ENCODE measurements at regions not wholly inside any gene's neighbourhood (a gene's known extent, or its start where the extent isn't known, plus 50 kb on each side); places are given as distances from the start of the nearest gene placed in this dataset.

GRCh38 chr10:83881661-83882060 is 257.6 kb upstream of the GHITM start:
- POLR2A ChIA-PET = no interaction called here
- Mint-ChIP-seq H3K4me1 (no peaks in the 10 kb centered on the region), H3K4me3 (no peak overlapping the region), H3K27ac (no peak overlapping the region), H3K36me3 (ENCODE audit: low read depth) (no peaks in the 10 kb centered on the region), H3K27me3 (peaks cover 1% of the 10 kb centered on the region), H3K9me3 (no peaks in the 10 kb centered on the region)
- DNase-seq = no peak
- CTCF ChIA-PET = no interaction called here

GRCh38 chr10:83886871-83887270 is 252.4 kb upstream of the GHITM start:
- ChIA-PET CTCF (interaction anchor here (2.2 kb wide), 1 partner anchor 16 kb away, joined by 15 read pairs; no protein-coding TSS in a partner anchor), POLR2A (no interaction called here)
- H3K9me3 Mint-ChIP-seq = no peaks in the 10 kb centered on the region
- no peak overlapping the region for H3K27ac Mint-ChIP-seq
- no peaks in the 10 kb centered on the region for H3K4me1 Mint-ChIP-seq
- DNase-seq = no peak
- peaks cover 3% of the 10 kb centered on the region for H3K27me3 Mint-ChIP-seq
- H3K4me3 Mint-ChIP-seq = no peak overlapping the region
- H3K36me3 Mint-ChIP-seq (ENCODE audit: low read depth) = no peaks in the 10 kb centered on the region

DNA sequence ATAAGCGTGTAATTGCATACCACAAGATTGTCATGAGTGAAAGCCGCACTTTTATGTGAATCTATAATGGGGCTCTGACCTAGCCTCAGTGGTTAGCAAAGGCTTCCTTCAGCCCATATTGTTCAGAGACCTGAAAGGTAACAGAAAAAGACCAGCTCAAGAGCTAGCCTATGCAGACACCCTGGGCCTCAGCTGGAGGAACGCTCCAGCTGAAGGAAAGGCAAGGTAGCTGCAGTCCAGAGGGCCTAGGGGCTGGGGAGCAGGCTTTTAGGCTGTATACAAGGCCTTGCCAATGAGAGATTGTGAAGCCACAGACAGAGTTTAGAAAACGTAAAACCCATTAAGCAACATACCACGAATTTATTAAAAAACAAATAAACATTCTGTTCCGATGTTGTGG is 246.6 kb upstream of the GHITM start:
- Mint-ChIP-seq H3K27me3 (no peaks in the 10 kb centered on the region), H3K27ac (no peak overlapping the region), H3K4me3 (no peak overlapping the region), H3K9me3 (no peaks in the 10 kb centered on the region), H3K4me1 (no peaks in the 10 kb centered on the region), H3K36me3 (ENCODE audit: low read depth) (no peaks in the 10 kb centered on the region)
- no peak for DNase-seq
- CTCF ChIA-PET = no interaction called here
- POLR2A ChIA-PET = no interaction called here

DNA sequence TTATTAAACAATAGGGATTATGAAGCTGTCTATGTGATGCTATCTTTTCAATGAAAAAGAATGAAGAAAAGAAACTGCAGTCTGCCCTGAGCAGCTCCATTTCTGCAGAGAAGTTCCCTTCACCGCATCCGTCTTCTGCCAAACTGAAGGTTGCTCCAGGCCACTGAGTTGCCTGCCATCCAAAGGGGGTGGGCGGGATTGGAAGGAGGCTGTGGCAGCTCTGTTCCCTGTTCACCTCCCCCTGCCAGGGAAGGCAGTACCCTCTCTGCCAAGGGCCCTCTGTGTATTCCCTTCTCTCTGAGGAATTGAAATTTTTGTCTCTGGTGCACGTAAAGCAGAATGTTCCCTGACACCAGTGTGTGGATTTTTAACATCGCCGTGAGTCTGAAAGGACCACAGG is 243.1 kb upstream of the GHITM start:
- ChIA-PET CTCF (no interaction called here), POLR2A (no interaction called here)
- Mint-ChIP-seq H3K27me3 (no peaks in the 10 kb centered on the region), H3K4me3 (no peak overlapping the region), H3K4me1 (no peaks in the 10 kb centered on the region), H3K27ac (no peak overlapping the region), H3K36me3 (ENCODE audit: low read depth) (no peaks in the 10 kb centered on the region), H3K9me3 (no peaks in the 10 kb centered on the region)
- no peak for DNase-seq

DNA sequence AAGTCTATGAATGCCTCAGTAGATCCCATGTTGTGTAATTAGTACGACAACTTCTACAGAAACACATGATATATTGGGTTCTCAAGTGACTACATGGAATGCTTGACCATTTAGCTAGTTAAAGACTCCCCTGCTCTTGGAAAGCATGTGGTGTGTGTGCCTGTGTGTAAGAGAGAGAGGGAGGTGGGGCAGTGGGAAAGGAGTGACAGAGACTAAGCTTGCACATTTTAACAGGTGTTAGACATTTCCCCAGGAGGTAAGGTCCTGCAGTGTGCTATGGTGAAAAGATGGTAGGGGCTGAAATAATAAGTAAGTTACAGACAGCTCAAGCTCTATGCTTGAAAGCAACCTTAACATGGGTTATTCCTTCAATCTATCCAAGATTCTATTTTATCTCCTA is 241.7 kb upstream of the GHITM start:
- Mint-ChIP-seq H3K27me3 (no peaks in the 10 kb centered on the region), H3K9me3 (no peaks in the 10 kb centered on the region), H3K4me3 (no peak overlapping the region), H3K4me1 (no peaks in the 10 kb centered on the region), H3K36me3 (ENCODE audit: low read depth) (no peaks in the 10 kb centered on the region), H3K27ac (no peak overlapping the region)
- POLR2A ChIA-PET = no interaction called here
- CTCF ChIA-PET = no interaction called here
- no peak for DNase-seq

- ChIA-PET POLR2A (no interaction called here), CTCF (no interaction called here)
- no peaks in the 10 kb centered on the region for H3K27me3 Mint-ChIP-seq
- no peaks in the 10 kb centered on the region for H3K36me3 Mint-ChIP-seq (ENCODE audit: low read depth)
- no peak overlapping the region for H3K27ac Mint-ChIP-seq
- peaks cover 9% of the 10 kb centered on the region for H3K4me1 Mint-ChIP-seq
- no peak overlapping the region for H3K4me3 Mint-ChIP-seq
- no peaks in the 10 kb centered on the region for H3K9me3 Mint-ChIP-seq
- no peak for DNase-seq
Observed at GRCh38 chr10:83908506-83908905, 230.8 kb upstream of the GHITM start.

GRCh38 chr10:83909001-83909400 is 230.3 kb upstream of the GHITM start:
- ChIA-PET CTCF (no interaction called here), POLR2A (no interaction called here)
- DNase-seq = no peak
- no peak overlapping the region for H3K4me3 Mint-ChIP-seq
- H3K9me3 Mint-ChIP-seq = no peaks in the 10 kb centered on the region
- H3K36me3 Mint-ChIP-seq (ENCODE audit: low read depth) = no peaks in the 10 kb centered on the region
- H3K4me1 Mint-ChIP-seq = peaks cover 9% of the 10 kb centered on the region
- no peaks in the 10 kb centered on the region for H3K27me3 Mint-ChIP-seq
- no peak overlapping the region for H3K27ac Mint-ChIP-seq

DNA sequence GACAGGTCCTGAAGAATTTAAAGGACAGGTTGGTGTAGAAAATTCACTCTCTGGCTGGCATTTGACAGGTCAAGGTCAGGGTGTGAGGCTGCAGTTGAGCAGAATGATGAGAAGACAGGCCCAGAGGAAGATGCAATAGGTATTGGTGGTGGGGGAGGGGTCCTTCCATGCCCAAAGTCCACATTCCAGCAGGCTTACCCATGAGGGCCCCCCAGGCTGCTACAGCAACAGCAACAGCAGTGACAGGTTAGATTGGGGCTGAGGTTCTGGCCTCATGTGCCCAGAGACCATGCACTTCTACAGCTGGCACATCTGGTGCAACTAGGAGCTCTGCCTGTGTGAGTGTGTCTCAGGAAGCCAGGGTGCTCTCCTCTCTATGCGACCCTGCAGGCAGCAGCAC is 223.5 kb upstream of the GHITM start:
- no peak overlapping the region for H3K4me3 Mint-ChIP-seq
- no peak for DNase-seq
- ChIA-PET CTCF (no interaction called here), POLR2A (no interaction called here)
- H3K27me3 Mint-ChIP-seq = no peaks in the 10 kb centered on the region
- H3K27ac Mint-ChIP-seq = no peak overlapping the region
- H3K4me1 Mint-ChIP-seq = peaks cover 2% of the 10 kb centered on the region
- no peaks in the 10 kb centered on the region for H3K36me3 Mint-ChIP-seq (ENCODE audit: low read depth)
- no peaks in the 10 kb centered on the region for H3K9me3 Mint-ChIP-seq

DNA sequence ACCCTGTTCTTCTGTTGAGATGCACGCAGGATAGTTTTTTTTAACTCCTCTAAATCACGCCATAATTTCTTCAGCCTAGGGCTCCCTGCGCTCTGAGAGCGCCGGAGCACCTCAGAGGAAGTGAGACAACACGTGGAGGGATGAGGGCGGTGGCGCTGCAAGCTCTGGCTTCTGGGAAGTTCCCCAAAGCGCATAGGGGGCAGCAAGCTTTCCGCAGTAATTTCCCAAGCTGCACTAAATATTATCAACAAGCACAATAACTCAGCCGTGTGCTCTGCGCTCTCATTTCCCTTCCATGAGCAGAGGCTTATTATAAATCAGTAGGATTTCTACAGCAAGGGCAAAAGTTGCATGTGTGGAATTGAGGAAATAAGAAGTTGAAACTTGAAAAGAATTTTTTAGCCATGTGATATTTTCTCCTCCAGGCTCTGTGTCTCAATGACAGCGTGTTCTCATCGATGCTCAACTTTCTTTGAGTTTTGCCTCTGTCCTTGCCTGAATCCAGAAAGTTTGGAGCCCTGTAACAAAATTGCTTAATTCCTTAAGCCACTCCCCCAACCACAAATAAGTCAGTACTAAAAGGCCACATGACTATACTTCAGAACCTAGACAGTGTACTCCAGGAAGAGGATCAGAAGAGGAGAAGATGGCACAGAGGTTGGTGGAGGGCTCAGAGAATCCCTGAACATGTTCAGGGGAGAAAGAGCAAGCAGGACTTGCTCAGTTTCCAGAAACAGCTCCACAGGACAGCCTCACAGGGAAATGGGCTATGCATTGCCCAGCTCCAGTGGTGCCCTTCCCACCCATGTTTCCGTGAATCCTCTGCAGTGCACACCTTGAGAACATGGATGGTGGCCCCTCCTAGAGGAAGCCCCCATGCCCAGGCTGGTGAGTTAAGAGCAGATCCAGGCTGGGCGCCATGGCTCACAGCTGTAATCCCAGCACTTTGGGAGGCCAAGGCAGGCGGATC is 221.5 kb upstream of the GHITM start:
- ChIA-PET POLR2A (no interaction called here), CTCF (no interaction called here)
- no peak overlapping the region for H3K4me3 Mint-ChIP-seq
- H3K36me3 Mint-ChIP-seq (ENCODE audit: low read depth) = no peaks in the 10 kb centered on the region
- no peaks in the 10 kb centered on the region for H3K9me3 Mint-ChIP-seq
- no peak for DNase-seq
- H3K27me3 Mint-ChIP-seq = no peaks in the 10 kb centered on the region
- H3K4me1 Mint-ChIP-seq = peaks cover 2% of the 10 kb centered on the region
- H3K27ac Mint-ChIP-seq = no peak overlapping the region

DNA sequence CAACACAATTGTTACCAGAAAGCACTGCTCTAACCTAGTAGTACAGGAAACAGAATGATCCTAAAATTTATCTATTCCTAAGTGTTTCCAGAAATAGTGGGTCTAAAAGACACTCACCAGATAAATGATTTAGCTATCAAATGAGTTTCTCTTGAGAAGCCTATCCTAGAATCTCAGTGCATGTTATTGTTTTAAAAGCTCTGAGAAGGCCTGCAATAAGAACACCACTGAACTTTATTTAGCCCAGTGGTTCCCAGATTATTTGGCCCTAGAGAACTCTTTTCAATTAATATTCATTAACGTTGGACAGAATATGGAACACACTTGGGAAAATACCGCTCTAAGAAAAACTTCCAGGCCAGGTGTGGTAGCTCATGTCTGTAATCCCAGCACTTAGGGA is 220.1 kb upstream of the GHITM start:
- Mint-ChIP-seq H3K27ac (no peak overlapping the region), H3K9me3 (no peaks in the 10 kb centered on the region), H3K27me3 (no peaks in the 10 kb centered on the region), H3K36me3 (ENCODE audit: low read depth) (no peaks in the 10 kb centered on the region), H3K4me1 (peaks cover 2% of the 10 kb centered on the region), H3K4me3 (no peak overlapping the region)
- POLR2A ChIA-PET = no interaction called here
- CTCF ChIA-PET = no interaction called here
- no peak for DNase-seq

GRCh38 chr10:83921984-83922860 is 217.1 kb upstream of the GHITM start:
- H3K36me3 Mint-ChIP-seq (ENCODE audit: low read depth) = no peaks in the 10 kb centered on the region

GRCh38 chr10:83925133-83925532 is 214.2 kb upstream of the GHITM start:
- no peak overlapping the region for H3K4me3 Mint-ChIP-seq
- DNase-seq = no peak
- ChIA-PET CTCF (no interaction called here), POLR2A (no interaction called here)
- no peaks in the 10 kb centered on the region for H3K36me3 Mint-ChIP-seq (ENCODE audit: low read depth)
- no peak overlapping the region for H3K27ac Mint-ChIP-seq
- peaks cover 6% of the 10 kb centered on the region for H3K27me3 Mint-ChIP-seq
- H3K9me3 Mint-ChIP-seq = no peaks in the 10 kb centered on the region
- no peaks in the 10 kb centered on the region for H3K4me1 Mint-ChIP-seq

More at GRCh38 chr10:83921984-83922860, 217.1 kb upstream of the GHITM start:
- ChIA-PET CTCF (no interaction called here), POLR2A (interaction anchor here (0.6 kb wide), 1 partner anchor 1937 kb away, joined by 3 read pairs; no protein-coding TSS in a partner anchor)
- DNase-seq = no peak
- Mint-ChIP-seq H3K9me3 (no peaks in the 10 kb centered on the region), H3K4me1 (peaks cover 2% of the 10 kb centered on the region), H3K27me3 (peaks cover 6% of the 10 kb centered on the region), H3K27ac (no peak overlapping the region), H3K4me3 (no peak overlapping the region)

- no peaks in the 10 kb centered on the region for H3K9me3 Mint-ChIP-seq
- no peaks in the 10 kb centered on the region for H3K4me1 Mint-ChIP-seq
- no peaks in the 10 kb centered on the region for H3K36me3 Mint-ChIP-seq (ENCODE audit: low read depth)
- ChIA-PET CTCF (no interaction called here), POLR2A (no interaction called here)
- DNase-seq = no peak
- no peak overlapping the region for H3K4me3 Mint-ChIP-seq
- peaks cover 6% of the 10 kb centered on the region for H3K27me3 Mint-ChIP-seq
- H3K27ac Mint-ChIP-seq = no peak overlapping the region
Observed at GRCh38 chr10:83926606-83927005, 212.7 kb upstream of the GHITM start.
